ENCODE measurements at regions not wholly inside any gene's neighbourhood (a gene's known extent, or its start where the extent isn't known, plus 50 kb on each side); places are given as distances from the start of the nearest gene placed in this dataset.

DNA sequence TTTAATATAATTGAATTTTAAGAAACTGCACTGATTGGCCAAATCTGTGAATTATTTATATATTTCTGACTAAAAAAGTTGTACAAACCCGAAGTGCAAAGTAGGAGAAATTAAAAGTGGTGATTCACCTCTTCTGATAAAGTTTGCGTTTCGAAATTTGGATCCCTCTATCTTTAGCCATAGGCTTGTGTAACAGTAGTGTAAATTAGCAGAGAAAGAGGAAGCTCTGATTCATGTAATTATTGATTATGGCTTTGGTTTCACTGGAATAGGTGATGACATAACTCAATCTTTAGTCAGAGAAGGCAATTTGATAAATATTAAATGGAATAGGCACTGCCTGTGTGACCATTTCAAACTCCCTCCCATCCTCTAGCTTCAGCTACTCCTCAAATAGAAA, 717.8 kb upstream of the PCDH7 start:
- TF ChIP-seq EP300 (IDR thresholded peaks at IDR 0.05), result no peak
- TF ChIP-seq POLR2A (IDR thresholded peaks at IDR 0.05), result no peak
